C4-2B (cell line): ENCODE measurements at regions not wholly inside any gene's neighbourhood (a gene's known extent, or its start where the extent isn't known, plus 50 kb on each side); places are given as distances from the start of the nearest gene placed in this dataset.

ENCODE experiments used
- H3K27ac ChIP-seq: fragments of 450-650 bp; 2 replicates; pipeline ENCODE4 v1.5.1; 2017
- ZFX ChIP-seq: fragments of 450-650 bp; IDR thresholded peaks from 2 replicates; pipeline ENCODE4 v1.6.1; 2017
- TF ChIP-seq, protein P1 (sequence below): fragments of 450-650 bp; conservative IDR thresholded peaks from 2 replicates; pipeline ENCODE4 v1.5.1; 2017; ENCODE audit warnings: mild to moderate bottlenecking

DNA sequence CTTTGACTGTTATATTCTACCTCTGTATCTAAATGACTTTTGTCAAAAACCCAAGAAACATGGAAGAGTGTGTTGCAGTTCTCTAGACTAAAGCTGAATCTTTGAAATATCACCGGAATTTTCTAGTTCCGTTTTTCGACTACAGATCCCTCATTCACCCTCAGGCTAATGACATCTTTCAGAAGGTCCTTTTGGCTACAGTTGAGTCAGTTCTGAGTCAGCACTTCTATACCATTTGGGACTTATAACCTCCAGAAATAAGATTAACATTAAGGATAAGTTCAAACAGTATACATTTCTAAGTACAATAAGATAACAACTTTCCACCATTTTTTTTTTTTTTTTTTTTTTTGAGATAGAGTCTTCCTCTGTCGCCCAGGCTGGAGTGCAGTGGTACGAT is 331.0 kb upstream of the CPXCR1 start:
- H3K27ac ChIP-seq, result no peak overlapping the region
- TF ChIP-seq, protein P1, sequence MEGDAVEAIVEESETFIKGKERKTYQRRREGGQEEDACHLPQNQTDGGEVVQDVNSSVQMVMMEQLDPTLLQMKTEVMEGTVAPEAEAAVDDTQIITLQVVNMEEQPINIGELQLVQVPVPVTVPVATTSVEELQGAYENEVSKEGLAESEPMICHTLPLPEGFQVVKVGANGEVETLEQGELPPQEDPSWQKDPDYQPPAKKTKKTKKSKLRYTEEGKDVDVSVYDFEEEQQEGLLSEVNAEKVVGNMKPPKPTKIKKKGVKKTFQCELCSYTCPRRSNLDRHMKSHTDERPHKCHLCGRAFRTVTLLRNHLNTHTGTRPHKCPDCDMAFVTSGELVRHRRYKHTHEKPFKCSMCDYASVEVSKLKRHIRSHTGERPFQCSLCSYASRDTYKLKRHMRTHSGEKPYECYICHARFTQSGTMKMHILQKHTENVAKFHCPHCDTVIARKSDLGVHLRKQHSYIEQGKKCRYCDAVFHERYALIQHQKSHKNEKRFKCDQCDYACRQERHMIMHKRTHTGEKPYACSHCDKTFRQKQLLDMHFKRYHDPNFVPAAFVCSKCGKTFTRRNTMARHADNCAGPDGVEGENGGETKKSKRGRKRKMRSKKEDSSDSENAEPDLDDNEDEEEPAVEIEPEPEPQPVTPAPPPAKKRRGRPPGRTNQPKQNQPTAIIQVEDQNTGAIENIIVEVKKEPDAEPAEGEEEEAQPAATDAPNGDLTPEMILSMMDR, result no peak
- TF ChIP-seq ZFX, result no peak

DNA sequence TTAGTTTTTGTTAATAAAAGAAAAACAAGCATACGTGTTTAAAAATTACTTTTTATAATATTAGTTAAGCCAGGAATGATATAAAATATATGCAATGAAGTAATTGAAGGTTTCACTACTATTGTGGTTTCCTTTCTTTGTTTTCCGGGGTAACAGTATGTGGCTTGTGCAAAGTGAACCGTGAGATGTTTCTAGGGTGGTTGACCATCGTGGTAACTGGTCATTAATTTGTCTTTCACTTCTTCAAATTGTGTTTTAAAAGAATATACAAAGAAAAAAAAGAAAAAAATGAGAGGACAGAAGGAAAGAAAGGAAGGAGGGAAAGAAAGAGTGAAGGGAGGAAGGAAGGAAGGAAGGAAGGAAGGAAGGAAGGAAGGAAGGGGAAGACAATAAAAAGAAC is 330.1 kb upstream of the CPXCR1 start:
- TF ChIP-seq ZFX, result no peak
- TF ChIP-seq, protein P1, result no peak
- H3K27ac ChIP-seq, result no peak overlapping the region

DNA sequence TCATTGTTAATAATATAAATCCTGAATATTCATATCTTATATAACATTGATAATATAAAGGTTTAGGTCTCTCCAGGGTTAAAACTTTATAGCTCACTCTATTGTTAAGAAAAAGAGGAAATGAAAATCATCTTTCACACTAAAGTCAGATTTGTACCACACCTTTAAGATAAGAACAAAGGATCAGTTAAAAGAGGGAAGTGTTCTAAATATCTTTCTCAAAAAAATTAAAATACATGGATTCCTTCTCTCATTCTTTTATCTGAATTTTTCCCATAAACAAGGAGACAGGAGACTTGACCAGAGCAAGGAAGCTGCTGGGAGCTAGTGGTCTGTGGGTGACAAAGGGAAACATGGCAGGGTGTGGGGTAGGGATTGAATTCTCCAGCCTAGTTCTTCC is 323.0 kb upstream of the CPXCR1 start:
- TF ChIP-seq, protein P1, result no peak
- no peak for TF ChIP-seq ZFX
- H3K27ac ChIP-seq, result no peak overlapping the region

DNA sequence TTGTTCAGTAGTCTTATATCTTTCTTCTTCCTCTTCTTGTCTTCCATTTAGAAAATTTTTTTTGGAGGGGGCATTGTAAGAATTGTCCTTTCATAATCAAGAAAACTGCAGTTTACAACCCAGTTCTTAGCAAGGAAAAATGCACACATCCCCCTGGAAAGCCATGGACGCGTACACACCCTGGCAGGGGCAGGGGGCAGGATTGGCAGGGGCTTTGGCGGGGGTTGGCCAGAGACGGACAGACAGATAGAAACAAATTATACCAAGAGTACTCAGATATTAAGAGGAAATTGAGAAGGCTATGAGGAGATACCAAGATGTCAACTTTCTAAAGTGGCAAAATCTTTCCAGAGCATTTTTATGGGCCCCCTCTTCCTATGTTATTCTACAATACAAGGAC is 322.5 kb upstream of the CPXCR1 start:
- H3K27ac ChIP-seq, result no peak overlapping the region
- TF ChIP-seq, protein P1, result no peak
- TF ChIP-seq ZFX, result no peak

DNA sequence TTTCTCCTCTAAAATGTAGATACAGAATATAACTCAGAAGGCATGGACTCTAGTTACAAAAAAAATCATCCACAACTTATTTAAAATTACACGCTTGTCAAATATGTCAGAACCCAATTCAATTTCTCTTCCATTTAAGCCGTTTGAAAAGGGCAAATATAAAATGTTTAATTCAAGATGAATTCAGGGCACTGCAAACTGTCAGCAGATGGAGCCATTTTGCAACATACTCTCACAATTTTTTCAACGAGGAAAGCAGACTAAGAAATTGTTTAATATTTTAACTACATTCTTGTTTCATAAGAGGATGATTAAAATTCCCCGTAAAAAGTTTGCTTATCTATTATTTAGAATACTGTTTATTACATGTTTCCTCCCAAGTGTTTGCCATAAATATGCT is 321.3 kb upstream of the CPXCR1 start:
- H3K27ac ChIP-seq, result no peak overlapping the region
- TF ChIP-seq ZFX, result no peak
- TF ChIP-seq, protein P1, result peak; percentile 56

DNA sequence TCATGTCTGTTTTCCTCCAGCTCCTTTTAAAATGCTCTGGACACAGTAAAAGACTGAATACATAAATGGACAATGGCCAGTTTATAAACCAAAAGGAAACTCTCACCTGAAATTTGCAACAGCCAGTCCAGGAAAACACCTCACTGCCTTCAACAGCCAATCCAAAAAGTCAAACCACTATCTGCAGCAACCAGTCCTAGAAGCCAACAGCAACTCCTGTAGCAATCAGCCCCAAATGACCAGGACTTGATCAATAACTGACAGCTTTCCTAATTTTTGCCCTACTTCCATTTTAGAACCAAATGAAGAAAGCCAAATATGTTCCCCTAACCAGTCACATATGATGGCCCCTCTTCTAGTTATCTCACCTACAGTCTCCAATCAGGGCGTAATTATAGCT is 309.5 kb upstream of the CPXCR1 start:
- H3K27ac ChIP-seq, result no peak overlapping the region

DNA sequence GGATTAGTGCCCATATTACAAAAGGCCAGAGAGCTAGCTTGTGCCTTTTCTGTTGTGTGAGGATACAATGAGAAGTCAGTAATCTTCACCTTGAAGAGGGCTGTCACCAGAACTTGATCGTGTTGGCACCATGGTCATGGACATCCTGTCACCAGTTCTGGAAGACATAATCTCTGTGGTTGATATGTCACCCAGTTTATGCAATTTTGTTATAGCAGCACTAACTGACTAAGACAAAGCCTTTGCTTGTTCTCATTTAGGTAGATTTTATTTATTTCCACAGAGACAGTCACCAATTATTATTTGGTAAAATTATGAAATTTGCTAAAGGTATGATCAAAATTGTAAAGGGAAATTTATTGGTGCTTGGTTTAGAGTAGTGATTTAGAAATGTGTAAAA is 308.8 kb upstream of the CPXCR1 start:
- no peak overlapping the region for H3K27ac ChIP-seq
- TF ChIP-seq, protein P1, result no peak
- no peak for TF ChIP-seq ZFX

More for the DNA sequence above, 309.5 kb upstream of the CPXCR1 start:
- no peak for TF ChIP-seq ZFX
- TF ChIP-seq, protein P1, result no peak
